ENCODE measurements at regions not wholly inside any gene's neighbourhood (a gene's known extent, or its start where the extent isn't known, plus 50 kb on each side); places are given as distances from the start of the nearest gene placed in this dataset.

DNA sequence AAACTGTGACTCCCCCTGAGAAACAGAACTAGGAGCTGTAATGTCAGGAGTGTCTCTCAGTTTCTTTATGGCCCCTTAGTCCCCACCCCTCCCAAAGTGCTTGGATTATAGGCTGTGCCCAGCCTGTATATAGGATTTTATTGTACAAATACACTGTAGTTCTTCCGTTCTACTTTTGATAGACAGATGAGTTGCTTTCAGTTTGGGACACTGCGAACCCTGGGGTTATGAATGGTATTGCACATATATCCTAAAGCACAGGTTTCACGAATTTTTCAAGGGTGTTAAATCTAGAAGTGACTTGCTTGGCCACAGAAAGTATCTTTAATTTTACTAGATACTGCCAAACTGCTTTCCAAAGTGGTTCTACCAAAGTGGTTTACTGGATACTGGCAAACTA lies 152.9 kb upstream of the ATXN1 start:
- Histone ChIP-seq H3K27ac (no peak overlapping the region), H3K9me3 (replicated peaks in 1 of 3) (no peaks in the 10 kb centered on the region), H3K4me3 (no peak overlapping the region), H3K27me3 (no peaks in the 10 kb centered on the region), H3K4me1 (replicated peaks in 1 of 2) (no peaks in the 10 kb centered on the region), H3K36me3 (replicated peaks in 1 of 2) (no peaks in the 10 kb centered on the region)
- no peak for DNase-seq
- 77 to 91% (median 84%) methylated on average over 3 of the region's 3 CpGs for WGBS, 4 donors
- intact Hi-C loops (cut with DNase I): no loop called here
- TF ChIP-seq, protein P1, sequence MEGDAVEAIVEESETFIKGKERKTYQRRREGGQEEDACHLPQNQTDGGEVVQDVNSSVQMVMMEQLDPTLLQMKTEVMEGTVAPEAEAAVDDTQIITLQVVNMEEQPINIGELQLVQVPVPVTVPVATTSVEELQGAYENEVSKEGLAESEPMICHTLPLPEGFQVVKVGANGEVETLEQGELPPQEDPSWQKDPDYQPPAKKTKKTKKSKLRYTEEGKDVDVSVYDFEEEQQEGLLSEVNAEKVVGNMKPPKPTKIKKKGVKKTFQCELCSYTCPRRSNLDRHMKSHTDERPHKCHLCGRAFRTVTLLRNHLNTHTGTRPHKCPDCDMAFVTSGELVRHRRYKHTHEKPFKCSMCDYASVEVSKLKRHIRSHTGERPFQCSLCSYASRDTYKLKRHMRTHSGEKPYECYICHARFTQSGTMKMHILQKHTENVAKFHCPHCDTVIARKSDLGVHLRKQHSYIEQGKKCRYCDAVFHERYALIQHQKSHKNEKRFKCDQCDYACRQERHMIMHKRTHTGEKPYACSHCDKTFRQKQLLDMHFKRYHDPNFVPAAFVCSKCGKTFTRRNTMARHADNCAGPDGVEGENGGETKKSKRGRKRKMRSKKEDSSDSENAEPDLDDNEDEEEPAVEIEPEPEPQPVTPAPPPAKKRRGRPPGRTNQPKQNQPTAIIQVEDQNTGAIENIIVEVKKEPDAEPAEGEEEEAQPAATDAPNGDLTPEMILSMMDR (IDR thresholded peaks at IDR 0.05): no peak
- no peak for TF ChIP-seq POLR2A (IDR thresholded peaks at IDR 0.05)

DNA sequence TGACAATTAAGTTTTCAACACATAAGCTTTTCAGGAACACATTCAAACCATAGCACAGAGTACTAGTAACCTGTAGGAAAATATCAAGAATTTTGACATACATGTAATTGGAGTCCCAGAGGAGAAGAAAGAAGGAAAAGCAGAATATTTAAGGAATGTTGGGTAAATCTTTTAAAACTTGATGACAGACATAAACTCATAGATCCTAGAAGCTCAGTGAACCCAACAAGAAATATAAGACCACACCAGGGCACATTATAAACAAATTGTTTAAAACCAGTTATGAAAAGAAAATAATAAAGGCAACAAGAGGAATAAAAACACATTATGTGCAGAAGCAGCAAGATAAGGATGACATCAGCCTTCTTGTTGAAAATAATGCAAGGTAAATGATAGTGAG lies 151.5 kb upstream of the ATXN1 start:
- Histone ChIP-seq H3K4me3 (no peak overlapping the region), H3K36me3 (replicated peaks in 1 of 2) (no peaks in the 10 kb centered on the region), H3K27ac (no peak overlapping the region), H3K27me3 (no peaks in the 10 kb centered on the region), H3K9me3 (replicated peaks in 1 of 3) (no peaks in the 10 kb centered on the region), H3K4me1 (replicated peaks in 1 of 2) (no peaks in the 10 kb centered on the region)
- DNase-seq: no peak
- intact Hi-C loops (cut with DNase I): no loop called here
- no peak for TF ChIP-seq POLR2A (IDR thresholded peaks at IDR 0.05)
- TF ChIP-seq, protein P1 (IDR thresholded peaks at IDR 0.05): no peak

DNA sequence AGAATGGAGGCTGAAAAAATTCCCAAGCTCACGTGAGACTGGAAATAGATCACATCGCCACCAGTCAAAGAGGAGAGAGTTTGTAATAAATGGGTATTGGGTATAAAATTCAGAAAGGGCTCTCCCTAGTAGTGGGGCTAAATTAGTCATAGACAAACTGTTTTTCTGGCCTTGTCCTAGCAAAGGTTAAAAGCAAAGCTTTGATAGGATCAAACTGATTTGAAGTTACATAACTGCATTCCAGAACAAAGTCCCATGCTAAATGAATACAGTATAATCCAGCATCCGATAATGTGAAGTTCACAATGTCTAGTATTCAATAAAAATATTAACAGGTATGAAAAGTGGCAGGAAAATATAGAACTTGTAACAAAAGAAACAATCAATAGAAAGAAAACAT lies 149.8 kb upstream of the ATXN1 start:
- H3K36me3 ChIP-seq (replicated peaks in 1 of 2): no peaks in the 10 kb centered on the region
- intact Hi-C loops (cut with DNase I): no loop called here
- no peaks in the 10 kb centered on the region for H3K4me1 ChIP-seq (replicated peaks in 1 of 2)
- no peak overlapping the region for H3K27ac ChIP-seq
- no peaks in the 10 kb centered on the region for H3K27me3 ChIP-seq
- no peak overlapping the region for H3K4me3 ChIP-seq
- no peaks in the 10 kb centered on the region for H3K9me3 ChIP-seq (replicated peaks in 1 of 3)
- DNase-seq: no peak
- 41 to 46% (median 44%) methylated on average over 3 of the region's 3 CpGs for WGBS, 4 donors
- TF ChIP-seq, protein P1 (IDR thresholded peaks at IDR 0.05): no peak
- no peak for TF ChIP-seq POLR2A (IDR thresholded peaks at IDR 0.05)

DNA sequence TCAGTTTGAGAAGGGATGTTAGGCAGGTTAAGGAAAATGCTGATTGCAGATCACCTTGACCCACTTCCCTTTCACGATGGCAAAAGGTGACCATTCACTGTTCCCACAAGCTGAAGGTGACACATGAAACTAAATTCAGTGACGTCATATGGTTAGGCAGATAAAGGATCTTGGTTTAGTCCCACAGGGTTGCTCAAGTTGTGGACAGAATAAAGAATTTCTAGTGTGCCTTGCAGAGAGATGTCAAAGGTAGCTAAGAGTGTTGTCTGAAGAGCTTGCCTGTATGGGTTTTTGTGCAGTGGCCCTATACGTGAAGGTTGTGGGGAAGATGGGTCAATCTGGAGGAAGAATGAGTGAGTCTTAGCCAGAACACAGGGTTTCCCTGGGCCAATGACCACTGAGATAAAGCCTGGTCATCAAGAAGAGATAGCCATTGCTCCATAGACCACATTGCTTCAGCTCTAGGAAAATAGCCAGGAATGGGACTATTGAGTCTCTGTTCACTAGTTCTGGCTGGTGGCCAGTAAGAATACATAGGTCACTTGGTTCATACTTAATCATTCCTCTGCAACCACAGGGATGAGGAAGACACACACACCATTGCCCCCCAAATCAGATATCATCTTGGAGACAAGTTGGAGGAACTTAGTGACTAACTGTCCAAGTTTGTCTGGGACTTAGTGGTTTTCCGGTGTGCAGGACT lies 148.5 kb upstream of the ATXN1 start:
- no peak overlapping the region for H3K27ac ChIP-seq
- TF ChIP-seq, protein P1 (IDR thresholded peaks at IDR 0.05): no peak
- TF ChIP-seq POLR2A (IDR thresholded peaks at IDR 0.05): no peak
- no peaks in the 10 kb centered on the region for H3K9me3 ChIP-seq (replicated peaks in 1 of 3)
- no peaks in the 10 kb centered on the region for H3K27me3 ChIP-seq
- no peaks in the 10 kb centered on the region for H3K4me1 ChIP-seq (replicated peaks in 1 of 2)
- 66 to 82% (median 74%) methylated on average over 4 of the region's 4 CpGs for WGBS, 4 donors
- intact Hi-C loops (cut with DNase I): no loop called here
- DNase-seq: no peak
- no peaks in the 10 kb centered on the region for H3K36me3 ChIP-seq (replicated peaks in 1 of 2)
- no peak overlapping the region for H3K4me3 ChIP-seq

All from adrenal gland (tissue), 9 donors.